Activated CD4-positive, alpha-beta memory T cell treated with anti-CD3 and anti-CD28 coated beads, Interleukin-2, amount 10 ng/mL, durations not matched to agents 7 days and 5 days (primary cell): ENCODE measurements at regions not wholly inside any gene's neighbourhood (a gene's known extent, or its start where the extent isn't known, plus 50 kb on each side); places are given as distances from the start of the nearest gene placed in this dataset.
"Not testable (repeated sequence)": the region's sequence is repeated elsewhere in the genome, so short reads cannot be mapped to it uniquely, and the experiment has no call there.

ENCODE experiments used
- CTCF ChIA-PET: fragments of 350-600 bp; sonication (Branson Sonifier 250); formaldehyde crosslinking; loops from one replicate; lab custom pipeline; 2021; ENCODE audit warnings: antibody characterized with exemption, inconsistent platforms; lab: Charles Lee
- POLR2A ChIA-PET: fragments of 350-600 bp; sonication (Branson Sonifier 250); formaldehyde crosslinking; loops from one replicate; lab custom pipeline; 2021; ENCODE audit warnings: antibody characterized with exemption; lab: Charles Lee
- DNase-seq: peaks from one replicate; pipeline ENCODE4 v3.0.0-alpha.2; 2020
- H3K27ac Mint-ChIP-seq: one replicate; pipeline ENCODE4 v1.8.0; 2021; ENCODE audit warnings: mild to moderate bottlenecking, mixed read lengths
- H3K27me3 Mint-ChIP-seq: one replicate; pipeline ENCODE4 v1.8.0; 2021; ENCODE audit warnings: mixed read lengths
- H3K36me3 Mint-ChIP-seq: one replicate; pipeline ENCODE4 v1.8.0; 2021; ENCODE audit warnings: low read depth, mixed read lengths
- H3K4me1 Mint-ChIP-seq: one replicate; pipeline ENCODE4 v1.8.0; 2021; ENCODE audit warnings: mixed read lengths
- H3K4me3 Mint-ChIP-seq: one replicate; pipeline ENCODE4 v1.8.0; 2021; ENCODE audit warnings: mild to moderate bottlenecking, mixed read lengths
- H3K9me3 Mint-ChIP-seq: one replicate; pipeline ENCODE4 v1.8.0; 2021; ENCODE audit warnings: mixed read lengths

DNA sequence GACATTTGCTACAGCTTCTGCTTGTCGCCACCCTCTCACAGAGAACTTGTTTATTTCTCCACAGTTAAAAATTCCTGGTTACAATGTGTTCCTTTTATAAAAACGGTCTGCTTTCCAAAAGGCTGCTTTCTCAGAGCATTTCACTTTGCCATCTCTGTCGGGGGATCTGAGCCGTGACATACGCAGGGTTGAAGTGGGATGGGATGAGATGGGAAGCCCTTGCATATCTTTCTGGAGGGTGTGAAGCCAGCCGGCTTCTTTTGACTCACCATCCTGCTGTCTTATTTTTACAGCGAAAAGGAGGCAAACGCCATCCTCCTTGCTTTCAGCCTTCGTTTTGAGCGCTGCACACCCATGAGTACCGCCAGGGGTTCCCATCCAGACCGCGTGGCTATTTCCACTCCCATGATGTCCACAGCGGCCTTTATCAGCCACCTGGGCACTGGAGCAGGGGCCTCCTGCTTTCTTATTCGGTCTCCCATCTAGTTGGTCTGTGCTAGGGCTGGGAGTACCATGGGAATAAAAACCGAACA, 99.8 kb upstream of the GATB start:
- no peak for DNase-seq
- no peaks in the 10 kb centered on the region for H3K4me1 Mint-ChIP-seq
- no peak overlapping the region for H3K4me3 Mint-ChIP-seq
- POLR2A ChIA-PET = no interaction called here
- CTCF ChIA-PET = no interaction called here
- no peaks in the 10 kb centered on the region for H3K36me3 Mint-ChIP-seq
- no peak overlapping the region for H3K27ac Mint-ChIP-seq
- no peaks in the 10 kb centered on the region for H3K9me3 Mint-ChIP-seq
- peaks cover 13% of the 10 kb centered on the region for H3K27me3 Mint-ChIP-seq

DNA sequence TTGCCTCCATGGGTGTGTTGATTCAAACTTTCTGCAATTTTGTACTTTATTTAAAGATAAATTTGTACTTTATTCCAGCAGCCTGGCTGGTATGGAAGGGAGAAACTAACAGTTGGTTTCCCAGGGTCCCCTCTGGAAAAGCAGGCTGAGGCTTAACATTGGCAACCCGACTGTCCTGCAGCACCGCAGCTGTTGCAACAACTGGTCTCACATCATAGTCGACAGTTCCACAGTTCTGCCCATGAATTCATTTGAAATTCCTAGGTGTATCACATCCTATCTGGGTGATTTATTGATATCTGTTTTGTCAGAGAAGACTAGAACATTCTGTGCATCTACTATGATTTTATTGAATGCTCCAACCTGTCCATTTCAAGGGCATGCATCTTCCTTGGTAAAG, 98.8 kb upstream of the GATB start:
- ChIA-PET CTCF (no interaction called here), POLR2A (no interaction called here)
- Mint-ChIP-seq H3K27ac (no peak overlapping the region), H3K36me3 (no peaks in the 10 kb centered on the region), H3K9me3 (no peaks in the 10 kb centered on the region), H3K27me3 (peaks cover 13% of the 10 kb centered on the region), H3K4me1 (no peaks in the 10 kb centered on the region), H3K4me3 (no peak overlapping the region)
- DNase-seq = no peak

DNA sequence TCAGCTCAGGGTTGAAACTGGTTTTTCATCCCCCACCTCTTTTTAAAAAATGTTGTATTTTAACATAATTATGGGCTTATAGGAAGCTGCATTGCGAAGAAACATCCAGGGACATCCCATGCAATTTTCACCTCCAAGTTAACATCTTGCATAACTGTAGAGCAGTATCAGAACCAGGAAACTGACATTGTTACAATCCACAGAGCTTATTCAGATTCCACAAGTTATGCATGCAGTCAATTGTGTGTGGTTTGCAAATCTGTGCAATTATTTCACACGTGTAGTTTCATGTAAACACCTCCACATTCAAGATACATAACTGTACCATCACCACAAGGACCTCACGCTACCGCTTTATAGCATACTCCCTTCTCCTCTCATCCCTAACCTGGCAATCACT, 97.5 kb upstream of the GATB start:
- H3K4me3 Mint-ChIP-seq = no peak overlapping the region
- peaks cover 13% of the 10 kb centered on the region for H3K27me3 Mint-ChIP-seq
- no peak overlapping the region for H3K27ac Mint-ChIP-seq
- DNase-seq = no peak
- POLR2A ChIA-PET = no interaction called here
- H3K9me3 Mint-ChIP-seq = no peaks in the 10 kb centered on the region
- CTCF ChIA-PET = interaction anchor here (0.6 kb wide), 1 partner anchor 1352 kb away, joined by 4 read pairs; no protein-coding TSS in a partner anchor
- no peaks in the 10 kb centered on the region for H3K4me1 Mint-ChIP-seq
- no peaks in the 10 kb centered on the region for H3K36me3 Mint-ChIP-seq

DNA sequence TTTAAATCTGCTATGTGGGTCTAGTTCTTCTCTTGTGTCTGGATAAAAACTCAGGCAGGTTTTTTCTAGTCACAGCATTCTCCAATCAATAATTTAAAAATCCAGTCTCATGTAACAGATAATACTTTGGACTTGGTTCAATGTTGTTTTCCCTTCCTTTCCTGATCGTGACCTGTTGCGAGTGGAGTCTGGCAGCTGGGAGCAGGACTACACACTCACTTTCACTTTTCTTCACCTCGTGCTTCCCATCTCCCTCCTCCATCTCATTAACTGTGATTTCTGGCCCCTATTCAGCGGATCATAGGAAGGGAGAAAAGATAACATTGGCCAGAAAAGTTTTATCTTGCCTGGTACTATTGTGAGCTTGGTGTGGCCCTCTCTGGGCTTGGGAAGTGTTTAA, 96.6 kb upstream of the GATB start:
- Mint-ChIP-seq H3K4me3 (no peak overlapping the region), H3K27ac (no peak overlapping the region), H3K36me3 (no peaks in the 10 kb centered on the region), H3K9me3 (no peaks in the 10 kb centered on the region), H3K4me1 (no peaks in the 10 kb centered on the region), H3K27me3 (peaks cover 13% of the 10 kb centered on the region)
- ChIA-PET CTCF (no interaction called here), POLR2A (no interaction called here)
- no peak for DNase-seq

DNA sequence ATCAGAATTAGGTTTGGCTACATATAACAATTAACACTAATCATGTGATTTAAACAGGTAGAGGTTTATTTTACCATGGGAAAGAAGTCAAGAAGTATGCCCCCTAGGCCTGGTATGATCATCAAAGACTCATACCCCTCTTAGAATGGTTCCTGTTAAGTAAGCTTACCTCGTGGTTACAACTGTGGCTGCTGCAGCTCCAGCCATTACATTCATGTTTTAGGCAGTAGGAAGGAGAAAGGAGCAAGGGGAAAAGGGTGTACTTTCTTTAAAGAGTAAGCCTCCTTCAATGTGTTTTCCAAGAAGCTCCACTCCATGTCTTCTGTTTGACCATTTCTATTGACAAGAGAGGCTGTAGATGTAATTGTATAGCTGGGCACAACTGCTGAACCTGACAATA, 94.9 kb upstream of the GATB start:
- ChIA-PET CTCF (no interaction called here), POLR2A (no interaction called here)
- Mint-ChIP-seq H3K4me1 (no peaks in the 10 kb centered on the region), H3K36me3 (no peaks in the 10 kb centered on the region), H3K27me3 (peaks cover 17% of the 10 kb centered on the region), H3K9me3 (no peaks in the 10 kb centered on the region), H3K27ac (no peak overlapping the region), H3K4me3 (no peak overlapping the region)
- DNase-seq = no peak

DNA sequence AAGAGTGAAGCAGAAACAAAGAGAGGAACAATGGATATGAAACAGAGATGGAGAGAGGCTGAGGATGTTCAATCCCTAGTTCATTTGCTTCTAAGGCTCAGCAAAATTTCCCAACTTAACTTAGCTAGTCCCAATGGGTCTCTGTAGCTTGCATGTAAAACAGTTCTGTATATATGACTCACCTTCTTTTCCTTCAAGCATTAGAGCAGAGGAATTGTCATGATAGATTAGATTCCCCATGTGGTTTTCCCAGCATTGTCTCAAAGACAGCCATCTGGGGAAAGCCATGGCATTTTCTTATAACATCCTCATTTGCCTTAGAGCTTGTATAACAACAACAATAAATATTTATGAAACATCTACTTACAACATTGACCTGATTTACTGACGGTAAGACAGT, 93.9 kb upstream of the GATB start:
- no peaks in the 10 kb centered on the region for H3K4me1 Mint-ChIP-seq
- POLR2A ChIA-PET = no interaction called here
- no peaks in the 10 kb centered on the region for H3K36me3 Mint-ChIP-seq
- H3K4me3 Mint-ChIP-seq = no peak overlapping the region
- CTCF ChIA-PET = no interaction called here
- H3K27ac Mint-ChIP-seq = no peak overlapping the region
- DNase-seq = no peak
- peaks cover 17% of the 10 kb centered on the region for H3K27me3 Mint-ChIP-seq
- H3K9me3 Mint-ChIP-seq = no peaks in the 10 kb centered on the region

DNA sequence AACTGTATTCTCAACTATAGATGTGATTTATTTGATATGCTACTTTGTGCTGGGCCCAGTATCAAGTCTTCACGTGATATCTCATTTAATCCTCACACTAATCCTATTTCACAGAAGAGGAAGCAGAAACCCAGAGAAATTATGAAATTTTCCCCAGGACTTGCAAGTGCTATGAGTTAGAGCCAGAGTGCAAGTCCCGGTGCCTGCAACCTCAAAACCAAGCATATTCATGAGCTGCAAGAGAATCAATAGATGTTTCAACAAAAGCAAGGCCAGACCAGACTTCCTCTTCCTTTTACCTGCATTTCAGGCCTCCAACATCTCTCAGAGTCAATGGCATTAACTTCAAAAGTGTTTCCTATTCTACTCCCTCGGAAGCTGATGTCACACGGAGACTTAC, 92.2 kb upstream of the GATB start:
- Mint-ChIP-seq H3K4me3 (no peak overlapping the region), H3K9me3 (no peaks in the 10 kb centered on the region), H3K27ac (no peak overlapping the region), H3K27me3 (peaks cover 18% of the 10 kb centered on the region), H3K4me1 (no peaks in the 10 kb centered on the region), H3K36me3 (no peaks in the 10 kb centered on the region)
- CTCF ChIA-PET = no interaction called here
- POLR2A ChIA-PET = no interaction called here
- no peak for DNase-seq

DNA sequence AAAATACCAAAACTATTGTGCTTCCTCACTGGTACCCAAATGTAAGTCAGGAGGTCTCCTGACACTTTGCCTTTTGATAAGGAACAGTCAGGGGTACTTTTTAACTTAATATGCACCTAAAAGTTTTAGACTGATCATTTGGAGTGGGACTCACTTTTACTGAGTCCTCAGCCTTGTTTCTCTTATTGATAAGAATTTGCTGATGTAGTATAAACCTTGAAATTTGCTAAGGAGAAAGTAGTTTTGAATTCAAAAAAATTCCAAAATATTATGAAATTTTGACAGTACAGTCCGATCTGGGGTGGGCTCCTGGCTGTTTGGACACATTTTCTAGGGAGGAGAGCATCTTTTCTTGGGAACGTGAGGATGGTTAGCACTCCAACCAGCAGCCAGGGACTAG, 91.4 kb upstream of the GATB start:
- no peak overlapping the region for H3K4me3 Mint-ChIP-seq
- H3K36me3 Mint-ChIP-seq = no peaks in the 10 kb centered on the region
- H3K9me3 Mint-ChIP-seq = no peaks in the 10 kb centered on the region
- peaks cover 14% of the 10 kb centered on the region for H3K27me3 Mint-ChIP-seq
- DNase-seq = no peak
- H3K4me1 Mint-ChIP-seq = no peaks in the 10 kb centered on the region
- ChIA-PET POLR2A (no interaction called here), CTCF (no interaction called here)
- no peak overlapping the region for H3K27ac Mint-ChIP-seq

DNA sequence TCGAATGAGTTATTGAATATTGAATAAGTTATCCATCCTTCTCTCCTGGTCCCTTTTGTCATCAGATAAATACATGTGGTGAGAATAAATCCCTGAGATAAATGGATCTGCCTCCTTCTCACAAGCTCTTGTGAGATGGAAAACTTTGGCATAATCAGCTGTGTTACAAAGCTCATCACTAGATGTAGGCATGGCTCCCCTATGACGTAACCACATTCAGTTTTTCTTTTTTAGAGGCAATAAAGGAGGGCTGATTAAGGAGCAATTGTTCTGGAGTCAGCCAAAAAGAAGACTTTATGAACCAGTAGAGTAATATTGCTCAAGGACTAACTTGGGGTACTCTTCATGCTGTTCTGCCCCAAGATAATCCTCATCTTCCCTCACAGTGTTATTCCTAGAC, 90.5 kb upstream of the GATB start:
- Mint-ChIP-seq H3K9me3 (no peaks in the 10 kb centered on the region), H3K4me1 (no peaks in the 10 kb centered on the region), H3K27me3 (peaks cover 11% of the 10 kb centered on the region), H3K27ac (no peak overlapping the region), H3K36me3 (no peaks in the 10 kb centered on the region), H3K4me3 (no peak overlapping the region)
- POLR2A ChIA-PET = no interaction called here
- CTCF ChIA-PET = no interaction called here
- DNase-seq = no peak

DNA sequence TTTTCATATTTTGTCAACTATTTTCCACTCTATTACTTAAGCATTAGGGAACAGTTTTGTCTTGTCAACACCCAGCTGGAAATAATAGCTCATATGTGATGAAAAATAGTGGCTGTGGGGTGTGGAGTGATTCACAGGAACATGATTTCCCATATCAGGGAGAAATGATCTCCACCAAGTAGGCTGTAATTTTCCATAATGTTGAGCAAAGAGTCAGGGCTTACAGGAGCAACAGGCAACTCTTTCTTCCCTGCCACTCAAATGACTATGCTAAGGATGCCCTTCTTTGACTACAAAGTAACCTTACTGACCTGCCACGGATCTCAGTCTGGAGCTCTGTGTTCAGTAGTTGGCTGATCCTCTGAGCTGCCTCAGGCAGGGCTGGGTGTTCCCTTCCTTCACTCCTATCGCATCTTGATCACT, 90.0 kb upstream of the GATB start:
- DNase-seq = no peak
- H3K27me3 Mint-ChIP-seq = peaks cover 13% of the 10 kb centered on the region
- H3K4me3 Mint-ChIP-seq = no peak overlapping the region
- H3K9me3 Mint-ChIP-seq = no peaks in the 10 kb centered on the region
- ChIA-PET POLR2A (no interaction called here), CTCF (no interaction called here)
- H3K27ac Mint-ChIP-seq = no peak overlapping the region
- no peaks in the 10 kb centered on the region for H3K36me3 Mint-ChIP-seq
- H3K4me1 Mint-ChIP-seq = no peaks in the 10 kb centered on the region

DNA sequence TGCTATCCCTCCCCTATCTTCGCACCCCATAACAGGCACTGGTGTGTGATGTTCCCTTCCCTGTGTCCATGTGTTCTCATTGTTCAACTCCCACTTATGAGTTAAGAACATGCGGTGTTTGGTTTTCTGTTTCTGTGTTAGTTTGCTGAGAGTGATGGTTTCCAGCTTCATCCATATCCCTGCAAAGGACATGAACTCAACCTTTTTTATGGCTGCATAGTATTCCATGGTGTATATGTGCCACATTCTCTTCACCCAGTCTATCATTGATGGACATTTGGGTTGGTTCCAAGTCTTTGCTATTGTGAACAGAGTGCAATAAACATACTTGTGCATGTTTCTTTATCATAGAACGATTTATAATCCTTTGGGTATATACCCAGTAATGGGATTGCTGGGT, 84.7 kb upstream of the GATB start:
- H3K27ac Mint-ChIP-seq, H3K36me3 Mint-ChIP-seq, POLR2A ChIA-PET, H3K4me3 Mint-ChIP-seq, H3K4me1 Mint-ChIP-seq, H3K9me3 Mint-ChIP-seq, CTCF ChIA-PET, DNase-seq: not testable (repeated sequence)
- peaks cover 10% of the 10 kb centered on the region for H3K27me3 Mint-ChIP-seq

DNA sequence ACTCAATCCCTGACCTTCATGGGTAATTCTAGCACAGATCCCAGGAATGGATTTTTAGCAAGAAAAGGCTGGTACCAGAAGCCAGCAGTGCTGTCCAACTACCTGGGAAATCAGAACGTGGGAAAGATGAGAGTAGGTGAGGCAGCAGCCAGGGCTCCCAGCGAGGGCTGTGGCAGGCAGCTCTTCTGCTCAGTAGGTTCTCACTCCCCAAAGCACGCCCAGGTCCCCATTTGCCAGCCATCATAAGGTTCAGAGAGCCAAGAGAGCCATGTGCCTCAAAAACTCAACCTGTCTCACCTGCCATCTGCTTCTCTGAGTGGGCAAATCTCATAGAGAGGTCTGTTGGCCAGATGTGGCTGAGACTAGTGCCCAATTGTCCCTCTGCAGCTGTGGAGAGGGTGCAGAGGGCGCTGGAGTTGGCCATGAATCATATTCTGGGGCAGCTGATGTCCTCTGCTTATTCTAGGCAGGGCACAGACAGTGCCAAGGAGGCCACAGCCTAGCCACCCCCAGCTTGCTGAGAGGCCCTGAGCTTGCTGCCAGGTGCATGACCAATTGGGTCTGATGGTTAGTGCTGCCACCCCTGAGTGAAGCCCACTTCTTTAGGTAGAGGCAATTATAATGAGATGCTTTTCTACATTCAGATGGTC, 81.7 kb upstream of the GATB start:
- CTCF ChIA-PET = no interaction called here
- no peaks in the 10 kb centered on the region for H3K9me3 Mint-ChIP-seq
- H3K4me3 Mint-ChIP-seq = no peak overlapping the region
- DNase-seq = no peak
- no peak overlapping the region for H3K27ac Mint-ChIP-seq
- H3K4me1 Mint-ChIP-seq = no peaks in the 10 kb centered on the region
- H3K27me3 Mint-ChIP-seq = peaks cover 6% of the 10 kb centered on the region
- POLR2A ChIA-PET = no interaction called here
- no peaks in the 10 kb centered on the region for H3K36me3 Mint-ChIP-seq

DNA sequence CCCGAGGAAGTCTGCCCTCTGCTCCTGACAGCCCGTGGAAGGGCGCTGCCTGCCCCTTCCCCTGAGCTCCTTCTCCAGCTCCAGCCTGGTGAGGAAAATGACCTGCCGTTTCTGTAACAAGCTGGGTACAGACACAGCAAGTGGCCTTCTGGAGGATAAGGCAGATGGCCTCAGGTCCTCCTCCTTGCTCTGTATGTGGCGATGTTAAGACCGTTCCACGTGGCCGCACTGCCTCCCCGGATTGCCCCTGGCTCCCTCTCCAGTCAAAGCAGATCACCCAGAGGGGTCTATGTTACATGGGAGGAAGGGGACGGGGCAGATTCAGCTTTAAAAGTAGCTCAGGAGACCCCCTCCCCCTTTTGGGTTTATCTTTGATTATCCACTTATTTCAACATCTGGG, 80.3 kb upstream of the GATB start:
- CTCF ChIA-PET = no interaction called here
- POLR2A ChIA-PET = no interaction called here
- DNase-seq = no peak
- no peaks in the 10 kb centered on the region for H3K4me1 Mint-ChIP-seq
- no peaks in the 10 kb centered on the region for H3K36me3 Mint-ChIP-seq
- H3K4me3 Mint-ChIP-seq = no peak overlapping the region
- H3K27me3 Mint-ChIP-seq = peaks cover 4% of the 10 kb centered on the region
- H3K27ac Mint-ChIP-seq = no peak overlapping the region
- H3K9me3 Mint-ChIP-seq = no peaks in the 10 kb centered on the region

DNA sequence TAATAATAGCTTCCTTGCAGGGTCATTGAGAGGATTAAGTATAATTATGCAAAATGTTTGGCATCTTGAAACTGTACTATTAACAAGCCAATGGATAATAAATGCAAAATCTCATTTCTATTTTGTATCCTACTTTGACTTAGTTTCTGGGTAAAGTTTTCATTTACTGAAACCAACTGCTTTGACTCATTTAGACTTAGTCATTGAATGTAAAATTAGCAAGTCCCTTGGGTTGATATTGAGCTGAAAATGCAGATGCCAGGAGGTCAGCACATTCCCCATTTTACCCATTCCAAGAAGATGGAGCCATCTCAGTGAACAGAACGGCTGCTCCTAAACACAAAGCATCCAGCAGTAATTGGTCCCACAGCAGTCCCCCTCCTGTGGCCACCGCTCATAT, 74.7 kb upstream of the GATB start:
- Mint-ChIP-seq H3K27ac (no peak overlapping the region), H3K4me1 (peaks cover 4% of the 10 kb centered on the region), H3K36me3 (no peaks in the 10 kb centered on the region), H3K9me3 (no peaks in the 10 kb centered on the region), H3K27me3 (peaks cover 2% of the 10 kb centered on the region), H3K4me3 (no peak overlapping the region)
- DNase-seq = no peak
- CTCF ChIA-PET = no interaction called here
- POLR2A ChIA-PET = no interaction called here
